Urothelium cell line (cell line): ENCODE measurements at regions not wholly inside any gene's neighbourhood (a gene's known extent, or its start where the extent isn't known, plus 50 kb on each side); places are given as distances from the start of the nearest gene placed in this dataset.

Source experiments
- DNase-seq: peaks from one replicate; pipeline ENCODE4 v3.0.0; 2011; ENCODE audit warnings: low spot score, mixed read lengths
- FAIRE-seq: peaks from 2 replicates; lab custom pipeline; 2011; peaks lifted over from hg19 to GRCh38; lab: Jason Lieb, UNC

GRCh38 chr14:36083317-36083716 lies 93.2 kb downstream of the PTCSC3 start:
- FAIRE-seq: no peak
- no peak for DNase-seq

DNA sequence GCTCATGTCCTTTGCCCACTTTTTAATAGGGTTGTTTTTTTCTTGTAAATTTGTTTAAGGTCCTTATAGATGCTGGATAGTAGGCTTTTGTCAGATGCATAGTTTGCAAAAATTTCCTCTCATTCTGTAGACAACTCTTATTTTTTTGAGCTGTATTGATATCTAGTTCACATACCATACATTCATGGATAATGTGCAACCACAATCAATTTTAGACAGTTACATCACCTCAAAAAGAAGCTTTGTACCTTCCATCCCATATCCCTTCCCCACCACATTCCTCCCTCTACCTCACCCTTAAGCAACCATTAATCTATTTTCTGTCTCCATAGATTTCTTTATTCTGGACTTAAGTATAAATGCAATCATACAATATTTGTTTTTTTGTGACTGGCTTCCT lies 98.4 kb downstream of the PTCSC3 start:
- DNase-seq (no peak), FAIRE-seq (no peak)

- FAIRE-seq: no peak
- no peak for DNase-seq
Observed at GRCh38 chr14:36076197-36076596, 100.3 kb downstream of the PTCSC3 start.

DNA sequence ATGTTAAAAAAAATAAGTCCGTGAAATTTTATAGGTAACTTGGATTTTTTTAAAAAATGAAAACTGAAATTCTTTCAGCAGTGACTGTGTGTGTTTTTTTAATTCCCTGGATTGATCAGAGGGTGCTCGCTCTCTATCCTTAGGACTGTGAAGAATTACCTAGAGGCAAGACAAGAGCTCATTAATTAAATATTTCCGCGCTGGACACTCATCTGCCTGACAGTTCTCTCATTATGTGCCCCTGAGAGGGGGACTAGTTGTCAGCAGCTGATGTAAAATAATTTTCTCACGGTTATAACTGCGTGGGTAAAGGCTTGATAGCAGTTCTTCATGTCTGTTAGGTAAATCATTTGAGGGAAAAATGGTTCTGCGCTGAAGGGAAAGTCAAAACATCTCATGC lies 101.3 kb downstream of the PTCSC3 start:
- FAIRE-seq: no peak
- no peak for DNase-seq

- FAIRE-seq (no peak), DNase-seq (no peak)
Observed at GRCh38 chr14:36070720-36071043, 105.8 kb downstream of the PTCSC3 start.

- DNase-seq (peak; percentile 77), FAIRE-seq (no peak)
Observed at GRCh38 chr14:36070031-36070719, 106.3 kb downstream of the PTCSC3 start.

DNA sequence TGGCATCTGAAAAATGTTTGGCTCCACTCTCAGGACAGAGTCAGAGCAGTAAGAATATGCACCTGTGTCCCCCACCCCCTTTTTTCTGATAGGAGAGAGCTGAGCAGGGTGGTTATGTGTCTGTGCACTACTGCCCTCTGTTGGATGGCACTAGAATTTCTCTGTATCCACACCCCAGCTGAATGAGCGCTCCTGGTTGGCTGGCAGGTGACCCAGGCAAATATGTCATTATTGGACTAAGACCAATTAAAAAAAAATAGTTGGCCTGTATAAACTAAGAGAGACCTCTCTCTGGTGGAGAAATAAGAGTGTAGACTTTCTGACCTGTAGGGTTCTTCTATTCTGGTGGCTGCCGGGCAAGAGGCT lies 107.0 kb downstream of the PTCSC3 start:
- no peak for FAIRE-seq
- DNase-seq: peak; percentile 75

GRCh38 chr14:36068777-36069534 lies 107.6 kb downstream of the PTCSC3 start:
- DNase-seq (peak; percentile 59), FAIRE-seq (no peak)

DNA sequence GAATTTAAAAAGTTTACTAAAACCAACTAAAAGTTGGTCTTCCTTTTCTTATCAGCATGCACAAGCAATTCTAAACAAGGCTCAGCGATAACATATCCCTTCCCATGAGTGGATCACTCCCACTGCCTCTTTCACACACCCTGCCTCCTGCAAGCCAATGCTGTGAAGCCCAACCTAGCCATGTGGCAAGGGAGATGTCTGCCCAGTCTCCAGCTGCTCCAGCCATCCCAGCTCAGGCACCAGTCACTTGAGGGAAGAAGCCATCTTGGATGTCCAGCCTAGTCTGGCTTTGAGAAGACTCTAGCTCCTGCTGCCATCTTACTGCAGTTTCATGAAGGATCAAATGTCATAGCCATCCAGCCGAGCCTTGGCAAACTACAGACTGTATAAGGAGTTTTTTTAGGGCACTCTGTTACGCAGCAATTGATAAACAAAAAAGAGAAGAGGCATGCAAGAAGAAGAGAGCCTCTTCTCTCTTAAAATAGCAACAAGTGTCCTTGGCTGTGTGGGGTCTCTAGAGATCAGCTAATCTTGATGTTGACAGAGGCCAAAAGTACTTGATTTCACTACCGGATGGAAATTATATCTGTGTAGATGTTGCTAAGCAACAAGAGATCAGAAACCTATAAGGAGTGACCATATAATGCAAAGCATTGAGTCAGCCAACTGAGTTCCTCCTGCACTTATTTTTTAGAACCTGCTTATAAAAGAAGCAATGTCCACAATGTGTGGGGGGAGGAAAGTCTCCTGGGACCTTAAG lies 108.9 kb downstream of the PTCSC3 start:
- no peak for DNase-seq
- FAIRE-seq: no peak

DNA sequence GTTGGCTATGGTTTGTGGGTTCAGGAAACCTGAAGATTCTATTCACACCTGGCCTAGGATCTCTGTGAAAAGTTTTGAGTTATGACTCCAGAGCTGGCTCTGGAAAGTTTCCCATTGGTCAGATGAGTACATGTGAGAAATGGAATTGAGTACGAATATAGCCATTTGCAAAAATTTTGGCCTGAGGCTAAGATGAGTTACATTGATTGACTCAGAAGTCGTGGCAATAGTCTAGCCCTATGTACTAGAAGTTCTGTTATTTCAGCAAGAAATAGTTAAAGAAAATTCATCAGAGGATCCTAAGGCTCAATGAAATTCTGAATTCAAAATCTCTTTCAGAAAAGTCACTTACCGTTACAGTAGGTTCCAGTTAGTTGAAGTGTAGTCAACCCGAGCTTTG lies 109.9 kb downstream of the PTCSC3 start:
- DNase-seq (no peak), FAIRE-seq (no peak)

DNA sequence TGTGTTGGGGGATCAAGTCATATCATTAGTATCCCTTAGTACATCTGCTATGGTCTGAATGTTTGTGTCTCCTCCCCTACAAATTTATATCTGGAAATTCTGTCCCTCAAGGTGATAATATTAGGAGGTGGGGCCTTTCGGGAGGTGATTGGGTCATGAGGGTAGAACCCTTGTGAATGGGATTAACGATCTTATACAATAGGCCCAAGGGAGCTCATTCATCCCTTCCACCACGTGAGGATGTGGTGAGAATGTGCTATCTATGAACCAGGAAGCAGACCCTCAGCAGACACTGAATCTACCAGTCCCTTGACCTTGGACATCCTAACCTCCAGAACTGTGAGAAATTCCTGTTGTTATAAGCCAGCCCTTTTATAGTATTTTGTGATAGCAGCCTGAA lies 110.7 kb downstream of the PTCSC3 start:
- DNase-seq: no peak
- no peak for FAIRE-seq

DNA sequence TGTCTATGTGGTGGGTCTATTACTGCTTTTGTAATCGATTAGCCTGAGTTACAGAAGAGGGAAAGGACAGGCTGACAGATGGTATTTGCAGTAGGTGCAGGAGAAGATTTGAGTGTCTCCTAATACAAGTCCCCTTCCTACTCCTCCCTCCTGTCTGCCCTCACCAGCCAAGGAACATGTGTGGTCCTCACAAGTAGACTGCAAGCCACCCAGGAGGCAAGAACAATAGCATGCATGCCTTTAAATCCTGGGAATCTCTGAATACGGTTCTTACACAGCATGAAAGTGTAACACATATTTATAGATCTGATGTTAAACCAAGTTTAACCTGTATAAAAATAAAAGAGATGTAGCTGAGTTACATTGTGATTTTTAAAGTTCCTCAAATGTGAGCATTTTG lies 117.0 kb downstream of the PTCSC3 start:
- FAIRE-seq (no peak), DNase-seq (no peak)

DNA sequence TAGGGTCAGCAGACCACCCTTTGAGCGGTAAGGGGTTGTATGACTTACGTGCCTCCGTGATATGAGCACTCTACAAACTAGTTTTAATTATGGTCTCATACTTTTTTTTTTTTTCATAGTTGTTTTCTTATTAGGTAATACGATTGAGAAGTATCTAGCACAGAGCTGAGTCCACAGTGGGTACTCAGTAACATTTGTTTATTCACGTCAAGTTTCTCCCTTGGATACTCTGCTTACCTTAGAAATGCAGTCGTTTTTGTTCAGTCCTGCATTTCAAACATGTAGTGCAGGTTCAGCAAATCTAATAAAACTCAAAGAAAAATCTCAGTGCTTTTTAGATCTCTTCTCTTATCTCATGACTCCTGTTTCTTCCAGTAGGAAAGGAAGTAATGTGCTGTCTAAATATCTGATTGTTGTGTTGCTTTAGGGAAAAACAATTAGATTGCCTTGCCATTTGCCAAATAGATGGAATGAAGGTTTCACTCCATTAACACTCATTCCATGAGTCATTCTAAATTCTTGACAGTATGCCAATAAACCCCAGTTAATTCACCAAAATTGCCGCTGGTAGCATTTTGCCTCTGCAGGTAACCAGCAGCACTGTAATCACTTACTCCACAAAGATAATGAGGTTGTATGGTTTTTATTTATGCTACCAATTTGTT lies 118.9 kb downstream of the PTCSC3 start:
- peak; percentile 36 for DNase-seq
- peak; percentile 79 for FAIRE-seq

DNA sequence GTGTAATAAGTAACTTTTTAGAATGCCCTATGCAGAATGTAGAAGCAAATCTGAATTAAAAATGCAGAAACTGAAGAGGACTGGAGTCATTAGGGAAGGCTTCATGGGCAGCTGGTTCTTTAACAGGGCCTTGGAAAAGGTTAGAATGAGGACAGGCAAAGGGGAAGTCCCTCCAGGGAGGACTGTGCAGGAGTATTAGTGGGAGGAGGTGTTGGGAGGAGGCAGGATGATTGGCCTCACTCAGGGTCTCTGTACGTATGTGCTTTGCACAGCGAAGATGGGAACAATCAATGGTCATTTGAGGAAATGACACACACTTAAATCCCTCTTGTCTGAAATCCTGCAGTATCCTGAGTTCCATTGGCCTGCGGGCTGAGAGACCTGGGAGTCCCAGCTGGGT lies 119.7 kb downstream of the PTCSC3 start:
- no peak for FAIRE-seq

GRCh38 chr14:36055681-36056225 lies 120.8 kb downstream of the PTCSC3 start:
- FAIRE-seq: no peak
- no peak for DNase-seq

More for the DNA sequence above, 119.7 kb downstream of the PTCSC3 start:
- DNase-seq: no peak

DNA sequence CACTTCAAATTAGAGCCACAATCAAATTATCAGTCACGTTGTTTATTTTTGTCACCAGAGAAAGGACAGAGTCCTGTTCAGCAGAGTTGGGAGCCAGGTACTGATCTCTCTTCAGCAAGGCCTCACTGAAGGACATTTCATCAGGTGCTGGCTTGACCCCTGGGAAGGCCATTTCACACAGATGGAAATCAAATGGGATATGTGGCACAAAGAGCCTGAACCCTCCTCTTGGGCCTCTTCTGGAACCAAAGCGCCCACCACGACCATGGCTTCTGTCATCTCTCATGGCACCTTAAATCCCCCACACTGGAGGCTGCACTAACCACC lies 121.5 kb downstream of the PTCSC3 start:
- no peak for DNase-seq
- FAIRE-seq: no peak

- no peak for FAIRE-seq
- DNase-seq: no peak
Observed at GRCh38 chr14:36054353-36055051, 122.0 kb downstream of the PTCSC3 start.

GRCh38 chr14:36052681-36053080 lies 123.8 kb downstream of the PTCSC3 start:
- DNase-seq (no peak), FAIRE-seq (no peak)

DNA sequence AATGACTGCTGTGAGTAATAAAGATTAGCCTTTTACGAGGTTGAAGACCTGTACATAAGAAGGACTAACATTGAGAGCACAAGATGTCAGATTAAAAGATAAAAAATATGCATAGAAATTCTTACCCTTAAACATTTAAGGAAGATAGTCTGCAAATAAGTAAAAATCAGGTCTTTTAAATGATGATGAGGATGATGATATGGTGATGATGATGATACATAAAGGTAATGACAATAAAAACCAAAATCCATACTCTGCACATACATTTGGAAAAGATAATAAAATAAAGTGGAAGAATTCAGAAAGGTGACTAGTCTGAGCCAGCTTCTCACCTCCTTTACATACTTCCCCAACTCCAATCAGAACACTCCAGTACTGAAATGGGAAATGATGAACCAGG lies 124.5 kb downstream of the PTCSC3 start:
- DNase-seq (no peak), FAIRE-seq (no peak)

DNA sequence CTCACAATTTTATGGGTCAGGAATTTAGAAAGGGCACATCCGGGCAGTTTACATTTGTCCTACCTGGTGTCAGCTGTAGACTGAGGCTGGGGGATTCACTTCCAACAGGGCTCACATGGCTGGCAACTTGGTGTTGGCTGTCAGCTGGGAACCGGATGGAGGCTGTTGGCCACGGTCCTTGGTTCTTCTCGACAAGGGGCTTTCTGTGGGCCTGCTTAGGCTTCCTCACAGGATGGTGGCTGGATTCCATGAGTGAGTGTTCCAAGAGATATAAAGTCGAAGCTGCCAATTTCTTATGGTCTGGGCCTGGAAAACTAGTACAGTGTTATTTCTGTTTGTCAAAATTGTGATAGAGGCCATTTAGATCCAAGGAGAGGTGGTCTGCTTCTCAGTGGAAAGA lies 127.9 kb downstream of the PTCSC3 start:
- DNase-seq: no peak
- FAIRE-seq: no peak

DNA sequence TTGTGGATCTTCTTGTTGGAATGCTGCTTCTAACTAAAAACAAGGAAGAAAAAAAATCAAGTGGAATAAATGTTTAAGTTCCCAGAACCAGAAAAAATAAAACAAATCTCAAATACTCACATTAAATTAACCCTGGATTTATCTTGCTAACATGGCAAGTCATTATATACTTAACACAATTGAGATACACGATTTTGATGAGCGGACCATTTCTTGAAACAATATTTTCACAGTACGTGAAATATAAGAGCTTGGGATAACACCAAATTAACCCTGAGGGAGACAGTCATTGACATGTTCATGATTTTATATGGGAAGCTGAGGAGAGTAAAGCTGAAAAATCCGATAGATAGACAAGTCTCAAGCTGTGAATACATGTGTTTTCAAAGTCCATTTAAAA lies 128.6 kb downstream of the PTCSC3 start:
- no peak for DNase-seq
- no peak for FAIRE-seq
